ENCODE measurements at regions not wholly inside any gene's neighbourhood (a gene's known extent, or its start where the extent isn't known, plus 50 kb on each side); places are given as distances from the start of the nearest gene placed in this dataset.
"Not testable (repeated sequence)": the region's sequence is repeated elsewhere in the genome, so short reads cannot be mapped to it uniquely, and the experiment has no call there.

- not testable (repeated sequence) for DNase-seq (ENCODE audit: low spot score)
Observed at GRCh38 chr1:147103416-147104155, 68.7 kb downstream of the PRKAB2 start.

- DNase-seq (ENCODE audit: low spot score) = no peak
Observed at GRCh38 chr1:147099192-147099591, 73.1 kb downstream of the PRKAB2 start.

- not testable (repeated sequence) for DNase-seq (ENCODE audit: low spot score)
Observed at GRCh38 chr1:147098338-147098973, 73.8 kb downstream of the PRKAB2 start.

GRCh38 chr1:147095691-147096090 is 76.6 kb downstream of the PRKAB2 start:
- DNase-seq (ENCODE audit: low spot score) = no peak

GRCh38 chr1:147091801-147092200 is 80.5 kb downstream of the PRKAB2 start:
- DNase-seq (ENCODE audit: low spot score) = no peak

- no peak for DNase-seq (ENCODE audit: low spot score)
Observed at GRCh38 chr1:147089457-147089856, 82.8 kb downstream of the PRKAB2 start.

GRCh38 chr1:147086129-147086528 is 86.1 kb downstream of the PRKAB2 start:
- DNase-seq (ENCODE audit: low spot score) = no peak

- peak; percentile 85 for DNase-seq (ENCODE audit: low spot score)
Observed at GRCh38 chr1:147084273-147085096, 87.8 kb downstream of the PRKAB2 start.

- no peak for DNase-seq (ENCODE audit: low spot score)
Observed at GRCh38 chr1:147083919-147084272, 88.4 kb downstream of the PRKAB2 start.

GRCh38 chr1:147080671-147081394 is 91.4 kb downstream of the PRKAB2 start:
- DNase-seq (ENCODE audit: low spot score) = no peak

- DNase-seq (ENCODE audit: low spot score) = no peak
Observed at GRCh38 chr1:147080006-147080661, 92.1 kb downstream of the PRKAB2 start.

- DNase-seq (ENCODE audit: low spot score) = no peak
Observed at GRCh38 chr1:147079400-147080005, 92.8 kb downstream of the PRKAB2 start.

- DNase-seq (ENCODE audit: low spot score) = no peak
Observed at GRCh38 chr1:147078606-147079399, 93.5 kb downstream of the PRKAB2 start.

- DNase-seq (ENCODE audit: low spot score) = no peak
Observed at GRCh38 chr1:147077936-147078605, 94.2 kb downstream of the PRKAB2 start.

GRCh38 chr1:147077523-147077922 is 94.7 kb downstream of the PRKAB2 start:
- no peak for DNase-seq (ENCODE audit: low spot score)

- no peak for DNase-seq (ENCODE audit: low spot score)
Observed at GRCh38 chr1:147077081-147077480, 95.2 kb downstream of the PRKAB2 start.

GRCh38 chr1:147076442-147076841 is 95.8 kb downstream of the PRKAB2 start:
- no peak for DNase-seq (ENCODE audit: low spot score)

GRCh38 chr1:147072482-147073432 is 99.5 kb downstream of the PRKAB2 start:
- no peak for DNase-seq (ENCODE audit: low spot score)

- DNase-seq (ENCODE audit: low spot score) = no peak
Observed at GRCh38 chr1:147071142-147071541, 101.1 kb downstream of the PRKAB2 start.
